Activated CD8-positive, alpha-beta T cell treated with anti-CD3 and anti-CD28 coated beads, Interleukin-2, amount 10 ng/mL, durations not matched to agents 7 days and 5 days (primary cell): ENCODE measurements at regions not wholly inside any gene's neighbourhood (a gene's known extent, or its start where the extent isn't known, plus 50 kb on each side); places are given as distances from the start of the nearest gene placed in this dataset.

Experiments
- ATAC-seq: fragments of 150-1000 bp; cut with Tn5 transposase; one replicate; pipeline ENCODE4 v1.10.0; 2021; ENCODE audit warnings: moderate library complexity
- CTCF ChIA-PET: fragments of 350-600 bp; sonication (Branson Sonifier 250); formaldehyde crosslinking; loops from one replicate; lab custom pipeline; 2021; ENCODE audit warnings: antibody characterized with exemption; lab: Charles Lee
- POLR2A ChIA-PET: fragments of 350-600 bp; sonication (Branson Sonifier 250); formaldehyde crosslinking; loops from one replicate; lab custom pipeline; 2021; ENCODE audit warnings: antibody characterized with exemption; lab: Charles Lee
- DNase-seq: peaks from one replicate; pipeline ENCODE4 v3.0.0-alpha.2; 2020
- H3K27ac Mint-ChIP-seq: one replicate; pipeline ENCODE4 v1.8.0; 2021; ENCODE audit warnings: mild to moderate bottlenecking, mixed read lengths
- H3K27me3 Mint-ChIP-seq: one replicate; pipeline ENCODE4 v1.8.0; 2021; ENCODE audit warnings: low read depth, mixed read lengths
- H3K36me3 Mint-ChIP-seq: one replicate; pipeline ENCODE4 v1.8.0; 2021; ENCODE audit warnings: low read depth, mixed read lengths
- H3K4me1 Mint-ChIP-seq: one replicate; pipeline ENCODE4 v1.8.0; 2021; ENCODE audit warnings: low read depth, mixed read lengths
- H3K4me3 Mint-ChIP-seq: one replicate; pipeline ENCODE4 v1.8.0; 2021; ENCODE audit warnings: mild to moderate bottlenecking, mixed read lengths
- H3K9me3 Mint-ChIP-seq: one replicate; pipeline ENCODE4 v1.8.0; 2022; ENCODE audit warnings: mixed read lengths; ENCODE audit not compliant: insufficient read depth

- ATAC-seq (no peak), DNase-seq (no peak)
- Mint-ChIP-seq H3K27ac (no peak overlapping the region), H3K9me3 (no peaks in the 10 kb centered on the region), H3K4me1 (no peaks in the 10 kb centered on the region), H3K4me3 (no peak overlapping the region), H3K27me3 (no peaks in the 10 kb centered on the region), H3K36me3 (no peaks in the 10 kb centered on the region)
- POLR2A ChIA-PET: no interaction called here
- CTCF ChIA-PET: no interaction called here
These were observed 51.2 kb upstream of the PRKG1 start for GRCh38 chr10:51022933-51023585.

GRCh38 chr10:51023636-51024035, 50.7 kb upstream of the PRKG1 start:
- Mint-ChIP-seq H3K27me3 (no peaks in the 10 kb centered on the region), H3K9me3 (no peaks in the 10 kb centered on the region), H3K4me3 (no peak overlapping the region), H3K27ac (no peak overlapping the region), H3K36me3 (no peaks in the 10 kb centered on the region), H3K4me1 (no peaks in the 10 kb centered on the region)
- CTCF ChIA-PET: no interaction called here
- ATAC-seq (no peak), DNase-seq (no peak)
- POLR2A ChIA-PET: no interaction called here
